ENCODE measurements at regions not wholly inside any gene's neighbourhood (a gene's known extent, or its start where the extent isn't known, plus 50 kb on each side); places are given as distances from the start of the nearest gene placed in this dataset.

- no peak for DNase-seq
- Mint-ChIP-seq H3K9me3 (ENCODE audit: unreplicated experiment) (no peaks in the 10 kb centered on the region), H3K4me3 (ENCODE audit: unreplicated experiment) (no peak overlapping the region), H3K4me1 (ENCODE audit: low read depth, unreplicated experiment) (no peaks in the 10 kb centered on the region), H3K27me3 (ENCODE audit: unreplicated experiment) (no peaks in the 10 kb centered on the region), H3K36me3 (ENCODE audit: unreplicated experiment) (no peaks in the 10 kb centered on the region), H3K27ac (ENCODE audit: unreplicated experiment) (no peak overlapping the region)
- no peak for TF ChIP-seq CTCF (IDR thresholded peaks at IDR 0.05; ENCODE audit: partially characterized antibody, unreplicated experiment)
Observed at GRCh38 chr2:114039677-114040076, 149.8 kb downstream of the ACTR3 start.

- DNase-seq = no peak
Observed at GRCh38 chr2:114040826-114041225, 150.9 kb downstream of the ACTR3 start.

GRCh38 chr2:114044985-114045384 lies 155.1 kb downstream of the ACTR3 start:
- no peaks in the 10 kb centered on the region for H3K36me3 Mint-ChIP-seq (ENCODE audit: unreplicated experiment)
- no peak for DNase-seq
- no peak overlapping the region for H3K4me3 Mint-ChIP-seq (ENCODE audit: unreplicated experiment)

More at GRCh38 chr2:114040826-114041225, 150.9 kb downstream of the ACTR3 start:
- Mint-ChIP-seq H3K27me3 (ENCODE audit: unreplicated experiment) (no peaks in the 10 kb centered on the region), H3K4me1 (ENCODE audit: low read depth, unreplicated experiment) (no peaks in the 10 kb centered on the region), H3K27ac (ENCODE audit: unreplicated experiment) (no peak overlapping the region), H3K4me3 (ENCODE audit: unreplicated experiment) (no peak overlapping the region), H3K9me3 (ENCODE audit: unreplicated experiment) (no peaks in the 10 kb centered on the region), H3K36me3 (ENCODE audit: unreplicated experiment) (no peaks in the 10 kb centered on the region)
- TF ChIP-seq CTCF (IDR thresholded peaks at IDR 0.05; ENCODE audit: partially characterized antibody, unreplicated experiment) = no peak

GRCh38 chr2:114046373-114046772 lies 156.5 kb downstream of the ACTR3 start:
- Mint-ChIP-seq H3K27ac (ENCODE audit: unreplicated experiment) (no peak overlapping the region), H3K36me3 (ENCODE audit: unreplicated experiment) (no peaks in the 10 kb centered on the region), H3K9me3 (ENCODE audit: unreplicated experiment) (no peaks in the 10 kb centered on the region), H3K27me3 (ENCODE audit: unreplicated experiment) (no peaks in the 10 kb centered on the region), H3K4me3 (ENCODE audit: unreplicated experiment) (no peak overlapping the region), H3K4me1 (ENCODE audit: low read depth, unreplicated experiment) (no peaks in the 10 kb centered on the region)
- TF ChIP-seq CTCF (IDR thresholded peaks at IDR 0.05; ENCODE audit: partially characterized antibody, unreplicated experiment) = no peak
- DNase-seq = no peak

More at GRCh38 chr2:114044985-114045384, 155.1 kb downstream of the ACTR3 start:
- H3K27ac Mint-ChIP-seq (ENCODE audit: unreplicated experiment) = no peak overlapping the region
- H3K9me3 Mint-ChIP-seq (ENCODE audit: unreplicated experiment) = no peaks in the 10 kb centered on the region
- H3K4me1 Mint-ChIP-seq (ENCODE audit: low read depth, unreplicated experiment) = no peaks in the 10 kb centered on the region
- no peaks in the 10 kb centered on the region for H3K27me3 Mint-ChIP-seq (ENCODE audit: unreplicated experiment)
- no peak for TF ChIP-seq CTCF (IDR thresholded peaks at IDR 0.05; ENCODE audit: partially characterized antibody, unreplicated experiment)

GRCh38 chr2:114046866-114047435 lies 157.1 kb downstream of the ACTR3 start:
- Mint-ChIP-seq H3K9me3 (ENCODE audit: unreplicated experiment) (no peaks in the 10 kb centered on the region), H3K27me3 (ENCODE audit: unreplicated experiment) (no peaks in the 10 kb centered on the region), H3K36me3 (ENCODE audit: unreplicated experiment) (no peaks in the 10 kb centered on the region), H3K4me3 (ENCODE audit: unreplicated experiment) (no peak overlapping the region), H3K4me1 (ENCODE audit: low read depth, unreplicated experiment) (no peaks in the 10 kb centered on the region), H3K27ac (ENCODE audit: unreplicated experiment) (no peak overlapping the region)
- no peak for DNase-seq
- TF ChIP-seq CTCF (IDR thresholded peaks at IDR 0.05; ENCODE audit: partially characterized antibody, unreplicated experiment) = no peak

All from glutamatergic neuron (in vitro differentiated cells).